PFSK-1 (cell line): ENCODE measurements at regions not wholly inside any gene's neighbourhood (a gene's known extent, or its start where the extent isn't known, plus 50 kb on each side); places are given as distances from the start of the nearest gene placed in this dataset.

Experiments
- FOXP2 ChIP-seq: optimal IDR thresholded peaks from 2 replicates; pipeline ENCODE3; 2011; ENCODE audit warnings: borderline replicate concordance, control low read depth, inconsistent platforms; ENCODE audit not compliant: insufficient read depth; ENCODE audit errors: extremely low read length, extremely low read depth
- POLR2AphosphoS5 ChIP-seq: IDR thresholded peaks from 2 replicates; pipeline ENCODE4 v1.6.1; 2012; ENCODE audit warnings: low read depth, mild to moderate bottlenecking, control low read depth, low read length, moderate library complexity
- SIN3A ChIP-seq: IDR thresholded peaks from 2 replicates; pipeline ENCODE4 v1.6.1; 2012; ENCODE audit warnings: mild to moderate bottlenecking, low read length, moderate library complexity, borderline replicate concordance; ENCODE audit not compliant: insufficient read depth
- TAF1 ChIP-seq: IDR thresholded peaks from 2 replicates; pipeline ENCODE4 v1.6.1; 2012; ENCODE audit warnings: low read length, control low read depth, borderline replicate concordance; ENCODE audit not compliant: insufficient read depth
- TF ChIP-seq, protein P1 (sequence below), 2 experiments: IDR thresholded peaks; 2 replicates each; pipeline versions ENCODE4 v1.6.1 to v1.8.0; 2011 to 2012; ENCODE audit warnings: low read depth in 2 of 2, low read length in 2 of 2, control low read depth in 1 of 2, inconsistent platforms in 1 of 2, mild to moderate bottlenecking in 1 of 2, moderate library complexity in 1 of 2; ENCODE audit not compliant: insufficient read depth in 1 of 2

DNA sequence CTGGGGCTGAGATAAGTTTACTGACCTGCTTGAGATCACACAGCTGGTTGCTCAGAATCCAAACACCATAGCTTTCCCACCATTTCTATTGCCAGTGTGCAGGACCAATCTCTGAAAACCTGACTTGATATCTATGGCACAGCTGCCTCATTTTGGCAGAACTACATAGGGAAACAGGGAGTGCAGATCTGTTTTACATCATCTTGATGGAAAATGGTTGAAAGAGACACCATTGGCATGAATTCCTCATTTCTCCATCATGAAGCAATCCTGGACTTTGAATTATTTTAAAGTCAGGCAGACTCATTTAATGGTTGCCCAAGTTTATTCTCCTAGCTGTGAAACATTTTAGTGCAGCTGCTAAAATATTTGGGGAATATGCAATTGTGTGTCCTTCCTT lies 1628.2 kb upstream of the SLC10A2 start:
- no peak for TF ChIP-seq SIN3A
- TF ChIP-seq, protein P1, sequence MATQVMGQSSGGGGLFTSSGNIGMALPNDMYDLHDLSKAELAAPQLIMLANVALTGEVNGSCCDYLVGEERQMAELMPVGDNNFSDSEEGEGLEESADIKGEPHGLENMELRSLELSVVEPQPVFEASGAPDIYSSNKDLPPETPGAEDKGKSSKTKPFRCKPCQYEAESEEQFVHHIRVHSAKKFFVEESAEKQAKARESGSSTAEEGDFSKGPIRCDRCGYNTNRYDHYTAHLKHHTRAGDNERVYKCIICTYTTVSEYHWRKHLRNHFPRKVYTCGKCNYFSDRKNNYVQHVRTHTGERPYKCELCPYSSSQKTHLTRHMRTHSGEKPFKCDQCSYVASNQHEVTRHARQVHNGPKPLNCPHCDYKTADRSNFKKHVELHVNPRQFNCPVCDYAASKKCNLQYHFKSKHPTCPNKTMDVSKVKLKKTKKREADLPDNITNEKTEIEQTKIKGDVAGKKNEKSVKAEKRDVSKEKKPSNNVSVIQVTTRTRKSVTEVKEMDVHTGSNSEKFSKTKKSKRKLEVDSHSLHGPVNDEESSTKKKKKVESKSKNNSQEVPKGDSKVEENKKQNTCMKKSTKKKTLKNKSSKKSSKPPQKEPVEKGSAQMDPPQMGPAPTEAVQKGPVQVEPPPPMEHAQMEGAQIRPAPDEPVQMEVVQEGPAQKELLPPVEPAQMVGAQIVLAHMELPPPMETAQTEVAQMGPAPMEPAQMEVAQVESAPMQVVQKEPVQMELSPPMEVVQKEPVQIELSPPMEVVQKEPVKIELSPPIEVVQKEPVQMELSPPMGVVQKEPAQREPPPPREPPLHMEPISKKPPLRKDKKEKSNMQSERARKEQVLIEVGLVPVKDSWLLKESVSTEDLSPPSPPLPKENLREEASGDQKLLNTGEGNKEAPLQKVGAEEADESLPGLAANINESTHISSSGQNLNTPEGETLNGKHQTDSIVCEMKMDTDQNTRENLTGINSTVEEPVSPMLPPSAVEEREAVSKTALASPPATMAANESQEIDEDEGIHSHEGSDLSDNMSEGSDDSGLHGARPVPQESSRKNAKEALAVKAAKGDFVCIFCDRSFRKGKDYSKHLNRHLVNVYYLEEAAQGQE (IDR thresholded peaks at IDR 0.05; ENCODE audit: insufficient read depth in 1 of 2, low read depth in 2 of 2, low read length in 2 of 2), result no peak
- TF ChIP-seq POLR2AphosphoS5, result no peak
- no peak for TF ChIP-seq FOXP2
- TF ChIP-seq TAF1, result no peak

DNA sequence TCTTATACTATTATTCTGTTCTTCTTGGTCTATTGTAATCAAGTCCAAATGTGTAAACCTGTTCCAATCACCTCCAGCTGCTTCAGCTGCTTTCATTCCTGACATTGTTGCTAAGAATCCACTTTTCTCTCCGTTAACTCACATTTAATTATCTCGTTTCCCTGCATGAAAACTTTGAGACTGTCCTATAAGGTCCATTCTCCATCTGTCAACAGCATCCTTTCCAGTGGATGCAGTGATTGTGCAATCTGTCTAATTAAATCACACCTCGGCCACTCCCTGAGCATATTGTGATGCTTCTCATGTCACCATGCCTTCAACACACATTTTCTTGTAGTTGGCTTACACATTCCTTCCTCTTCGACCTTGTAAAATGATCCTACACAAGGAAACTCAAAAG lies 1626.9 kb upstream of the SLC10A2 start:
- TF ChIP-seq FOXP2 (no peak), POLR2AphosphoS5 (no peak), TAF1 (no peak), SIN3A (no peak)
- TF ChIP-seq, protein P1 (IDR thresholded peaks at IDR 0.05; ENCODE audit: insufficient read depth in 1 of 2, low read depth in 2 of 2, low read length in 2 of 2), result no peak

DNA sequence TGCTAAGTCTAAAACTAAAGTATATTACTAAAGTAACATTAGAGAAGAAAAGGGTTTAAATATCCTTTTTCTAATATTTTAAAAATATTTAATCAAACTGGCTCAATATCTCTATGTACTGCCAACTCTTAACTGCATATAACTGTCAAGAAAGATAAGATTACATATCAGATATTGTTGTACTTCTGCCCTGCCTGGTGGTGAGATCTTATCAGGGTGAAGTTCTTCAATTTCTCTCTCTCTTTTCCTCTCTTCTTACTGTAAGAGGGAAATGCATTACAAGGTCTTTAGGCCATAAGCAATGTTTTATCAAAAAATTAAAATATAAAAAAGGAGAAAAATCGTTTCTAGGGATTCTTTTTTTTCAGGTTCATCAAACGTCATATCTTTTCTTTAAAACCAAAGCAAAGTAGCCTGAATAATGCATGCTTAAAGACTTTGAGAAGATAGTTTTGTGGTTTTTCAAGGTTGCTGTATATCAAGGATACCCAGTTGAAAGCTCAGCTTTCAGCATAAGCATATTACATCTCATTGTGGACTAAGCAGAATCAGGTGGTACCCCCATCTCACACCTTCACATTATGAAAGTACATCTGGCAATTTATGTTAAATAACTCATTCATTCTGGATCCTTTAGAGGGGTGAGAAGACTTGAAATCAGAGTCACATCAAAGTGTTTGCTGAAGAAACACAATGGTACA lies 1625.7 kb upstream of the SLC10A2 start:
- TF ChIP-seq TAF1 (no peak), FOXP2 (no peak), POLR2AphosphoS5 (no peak), SIN3A (no peak)
- TF ChIP-seq, protein P1 (IDR thresholded peaks at IDR 0.05; ENCODE audit: insufficient read depth in 1 of 2, low read depth in 2 of 2, low read length in 2 of 2), result no peak

DNA sequence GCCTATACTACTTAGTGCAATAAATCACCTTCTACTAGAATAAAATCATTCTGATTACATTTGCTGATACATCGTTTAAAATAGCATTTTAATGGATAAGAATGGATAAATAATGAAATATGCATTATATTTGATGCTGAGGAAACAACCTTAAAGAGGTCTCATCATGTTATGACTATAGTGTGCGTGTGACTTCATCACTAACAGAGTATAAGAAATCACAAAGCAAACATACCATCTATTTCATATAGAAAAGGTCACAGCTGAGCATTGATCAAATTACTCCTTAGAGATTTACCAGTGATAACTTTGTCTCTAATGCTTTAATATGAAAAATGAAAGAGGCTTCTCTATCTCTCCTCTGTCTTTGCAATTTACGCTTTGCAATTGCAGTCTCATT lies 1620.3 kb upstream of the SLC10A2 start:
- TF ChIP-seq FOXP2 (no peak), SIN3A (no peak), POLR2AphosphoS5 (no peak), TAF1 (no peak)
- TF ChIP-seq, protein P1 (IDR thresholded peaks at IDR 0.05; ENCODE audit: insufficient read depth in 1 of 2, low read depth in 2 of 2, low read length in 2 of 2), result no peak
